H1 (cell line): ENCODE measurements at regions not wholly inside any gene's neighbourhood (a gene's known extent, or its start where the extent isn't known, plus 50 kb on each side); places are given as distances from the start of the nearest gene placed in this dataset.

Experiments
- CTCF ChIA-PET: fragments of 300-600 bp; sonication (Branson Sonifier 250); formaldehyde crosslinking; loops from one replicate; lab custom pipeline; 2021; ENCODE audit not compliant: partially characterized antibody; lab: Charles Lee
- POLR2A ChIA-PET: fragments of 300-600 bp; sonication (Branson Sonifier 250); formaldehyde crosslinking; loops from one replicate; lab custom pipeline; 2021; ENCODE audit warnings: inconsistent platforms; ENCODE audit not compliant: partially characterized antibody; lab: Charles Lee
- DNase-seq, 2 experiments: peaks; one replicate each; pipeline versions ENCODE4 v3.0.0 to v3.0.0-alpha.2; 2010 to 2022; ENCODE audit warnings: low spot score in 2 of 2, low read depth in 1 of 2, mixed read lengths in 1 of 2
- FAIRE-seq: peaks from 2 replicates; lab custom pipeline; 2011; peaks lifted over from hg19 to GRCh38; lab: Jason Lieb, UNC
- H2AFZ ChIP-seq: 2 replicates; pipeline ENCODE4 v1.8.1; 2012; ENCODE audit warnings: low read length, inconsistent platforms
- H2AK5ac ChIP-seq: 2 replicates; pipeline ENCODE4 v1.6.1; 2013; ENCODE audit warnings: low read depth, low read length
- H2BK120ac ChIP-seq: replicated peaks from 2 replicates; pipeline ENCODE3; 2013; ENCODE audit warnings: low read depth, low read length, inconsistent platforms
- H2BK12ac ChIP-seq: 2 replicates; pipeline ENCODE4 v1.6.1; 2013; ENCODE audit warnings: low read depth, low read length
- H2BK15ac ChIP-seq: 2 replicates; pipeline ENCODE4 v1.6.1; 2013; ENCODE audit warnings: low read length
- H2BK20ac ChIP-seq: 2 replicates; pipeline ENCODE4 v1.6.1; 2013; ENCODE audit warnings: low read length
- H2BK5ac ChIP-seq: 2 replicates; pipeline ENCODE4 v1.6.1; 2013; ENCODE audit warnings: low read depth, low read length
- H3K14ac ChIP-seq: 2 replicates; pipeline ENCODE4 v1.6.1; 2013; ENCODE audit warnings: inconsistent platforms; ENCODE audit not compliant: insufficient read length
- H3K18ac ChIP-seq: 2 replicates; pipeline ENCODE4 v1.6.1; 2013; ENCODE audit warnings: low read length; ENCODE audit errors: extremely low read depth
- H3K23ac ChIP-seq: 2 replicates; pipeline ENCODE4 v1.6.1; 2013; ENCODE audit warnings: inconsistent platforms; ENCODE audit not compliant: insufficient read length
- H3K23me2 ChIP-seq: 2 replicates; pipeline ENCODE4 v1.6.1; 2013; ENCODE audit warnings: low read depth, low read length
- H3K27ac ChIP-seq: 2 replicates; pipeline ENCODE4 v1.6.1; 2011; ENCODE audit warnings: low read depth, low read length, inconsistent platforms
- H3K27me3 ChIP-seq, 4 experiments: replicated peaks in 1 of 4; 1 replicate in 1 of 4; 2 replicates in 3 of 4; pipeline versions ENCODE4 v1.6.1 to v1.8.1; 2011 to 2013; ENCODE audit warnings: low read length in 3 of 4, mild to moderate bottlenecking in 3 of 4, inconsistent platforms in 2 of 4, mixed read lengths in 2 of 4, moderate library complexity in 1 of 4; ENCODE audit not compliant: control insufficient read depth in 3 of 4, insufficient read depth in 3 of 4; ENCODE audit errors: extremely low read depth in 1 of 4
- H3K36me3 ChIP-seq, 4 experiments: 2 replicates each; pipeline versions ENCODE4 v1.6.1 to v1.8.1; 2011 to 2013; ENCODE audit warnings: mild to moderate bottlenecking in 4 of 4, low read length in 3 of 4, moderate library complexity in 2 of 4, control low read depth in 1 of 4, inconsistent platforms in 1 of 4; ENCODE audit not compliant: insufficient read depth in 4 of 4, control insufficient read depth in 2 of 4
- H3K4ac ChIP-seq: replicated peaks from 2 replicates; pipeline ENCODE3; 2013; ENCODE audit warnings: low read length, low read depth, mixed read lengths, inconsistent platforms; ENCODE audit not compliant: insufficient read length
- H3K4me1 ChIP-seq, 4 experiments: replicated peaks in 1 of 4; 1 replicate in 1 of 4; 2 replicates in 3 of 4; pipeline versions ENCODE4 v1.6.1 to v1.8.1; 2011 to 2013; ENCODE audit warnings: low read length in 3 of 4, inconsistent platforms in 2 of 4, mixed read lengths in 1 of 4; ENCODE audit not compliant: insufficient read depth in 4 of 4, control insufficient read depth in 3 of 4
- H3K4me2 ChIP-seq, 2 experiments: 2 replicates each; pipeline versions ENCODE4 v1.6.1 to v1.8.1; 2011 to 2013; ENCODE audit warnings: low read depth in 2 of 2, low read length in 2 of 2, control low read depth in 1 of 2, inconsistent platforms in 1 of 2, mild to moderate bottlenecking in 1 of 2; ENCODE audit not compliant: insufficient read depth in 1 of 2
- H3K4me3 ChIP-seq, 4 experiments: fragments of 200-600, 300-600 bp in 1 of 4; sonication (generic), shearing (Covaris generic), sonication (Bioruptor Twin) in 1 of 4; 2 replicates each; pipeline versions ENCODE4 v1.5.1 to v1.8.1; 2011 to 2016; ENCODE audit warnings: low read length in 4 of 4, low read depth in 3 of 4, control low read depth in 2 of 4, inconsistent platforms in 2 of 4, mild to moderate bottlenecking in 2 of 4, mixed read lengths in 1 of 4, moderate library complexity in 1 of 4; ENCODE audit not compliant: insufficient read depth in 2 of 4; ENCODE audit errors: extremely low read depth in 1 of 4
- H3K56ac ChIP-seq: replicated peaks from 2 replicates; pipeline ENCODE3; 2013; ENCODE audit warnings: low read depth, mild to moderate bottlenecking, mixed read lengths, low read length, inconsistent platforms; ENCODE audit not compliant: insufficient read length
- H3K79me1 ChIP-seq: 2 replicates; pipeline ENCODE4 v1.6.1; 2013; ENCODE audit warnings: low read depth, low read length, control low read depth
- H3K79me2 ChIP-seq, 2 experiments: 2 replicates each; pipeline versions ENCODE4 v1.6.1 to v1.8.1; 2012 to 2013; ENCODE audit warnings: low read length in 2 of 2, mild to moderate bottlenecking in 2 of 2, inconsistent platforms in 1 of 2; ENCODE audit not compliant: insufficient read depth in 2 of 2, control insufficient read depth in 1 of 2
- H3K9ac ChIP-seq, 4 experiments: replicated peaks in 1 of 4; 1 replicate in 1 of 4; 2 replicates in 3 of 4; pipeline versions ENCODE4 v1.6.1 to v1.8.1; 2011 to 2013; ENCODE audit warnings: low read depth in 3 of 4, low read length in 3 of 4, control low read depth in 2 of 4, mild to moderate bottlenecking in 2 of 4, moderate library complexity in 2 of 4, inconsistent platforms in 1 of 4; ENCODE audit errors: extremely low read depth in 1 of 4
- H3K9me3 ChIP-seq, 2 experiments: 2 replicates each; pipeline versions ENCODE4 v1.6.1 to v1.8.1; 2012 to 2013; ENCODE audit warnings: mild to moderate bottlenecking in 2 of 2, moderate library complexity in 2 of 2, control low read depth in 1 of 2, inconsistent platforms in 1 of 2, low read depth in 1 of 2, low read length in 1 of 2, mixed read lengths in 1 of 2; ENCODE audit not compliant: insufficient read depth in 2 of 2
- H4K20me1 ChIP-seq, 2 experiments: replicated peaks in 1 of 2; 2 replicates each; pipeline versions ENCODE3 to v1.8.1; 2011 to 2013; ENCODE audit warnings: inconsistent platforms in 2 of 2, low read length in 2 of 2, mild to moderate bottlenecking in 1 of 2; ENCODE audit not compliant: insufficient read depth in 2 of 2, control insufficient read depth in 1 of 2
- H4K5ac ChIP-seq: 2 replicates; pipeline ENCODE4 v1.6.1; 2013; ENCODE audit warnings: low read length, low read depth, mixed read lengths, inconsistent platforms; ENCODE audit not compliant: insufficient read length
- H4K8ac ChIP-seq: 2 replicates; pipeline ENCODE4 v1.8.0; 2013; ENCODE audit warnings: mild to moderate bottlenecking, moderate library complexity, low read length, inconsistent platforms; ENCODE audit not compliant: insufficient read depth; ENCODE audit errors: extremely low read depth
- H4K91ac ChIP-seq: replicated peaks from 2 replicates; pipeline ENCODE3; 2013; ENCODE audit warnings: low read length, mixed read lengths, inconsistent platforms; ENCODE audit not compliant: insufficient read length
- CREB1 ChIP-seq: IDR thresholded peaks from 2 replicates; pipeline ENCODE4 v1.6.1; 2012; ENCODE audit warnings: inconsistent platforms
- CTBP2 ChIP-seq: IDR thresholded peaks from 2 replicates; pipeline ENCODE4 v1.7.0; 2011; ENCODE audit warnings: borderline replicate concordance, mild to moderate bottlenecking, moderate library complexity, mixed read lengths, low read length; ENCODE audit not compliant: insufficient read depth, insufficient read length
- RAD21 ChIP-seq, 2 experiments: IDR thresholded peaks in 1 of 2; conservative IDR thresholded peaks in 1 of 2; 2 replicates each; pipeline ENCODE4 v1.6.1; 2011; ENCODE audit warnings: low read depth in 2 of 2, low read length in 2 of 2, improper control_type of control experiment in 1 of 2, inconsistent platforms in 1 of 2, mild to moderate bottlenecking in 1 of 2, moderate library complexity in 1 of 2
- SP1 ChIP-seq: IDR thresholded peaks from 2 replicates; pipeline ENCODE4 v1.6.1; 2011; ENCODE audit warnings: low read depth, low read length
- SRF ChIP-seq: IDR thresholded peaks from 2 replicates; pipeline ENCODE4 v1.6.1; 2011; ENCODE audit warnings: mild to moderate bottlenecking, low read depth, low read length, moderate library complexity
- WGBS, 2 experiments: shearing (Covaris generic) in 1 of 2; methylation state at CpG; one replicate each; pipeline versions ENCODE4 v1.1.6 to v1.1.7; 2013 to 2015; ENCODE audit warnings: low lambda C conversion rate in 2 of 2, mixed read lengths in 2 of 2, inconsistent platforms in 1 of 2, low coverage in 1 of 2, missing lambda C conversion rate in 1 of 2; ENCODE audit not compliant: insufficient replicate concordance in 2 of 2, insufficient coverage in 1 of 2, insufficient read length in 1 of 2; ENCODE audit errors: extremely low coverage in 1 of 2, missing lambda C conversion rate in 1 of 2; 5-methylcytosine and 5-hydroxymethylcytosine counted together
- TF ChIP-seq, protein P1 (sequence below), 3 experiments: IDR thresholded peaks; 1 replicate in 2 of 3; 2 replicates in 1 of 3; pipeline versions ENCODE4 v1.5.1 to v1.6.1; 2011; ENCODE audit warnings: low read length in 3 of 3, mild to moderate bottlenecking in 3 of 3, inconsistent platforms in 2 of 3, low read depth in 1 of 3, moderate library complexity in 1 of 3; ENCODE audit not compliant: insufficient read depth in 1 of 3; ENCODE audit errors: control extremely low read depth in 1 of 3

DNA sequence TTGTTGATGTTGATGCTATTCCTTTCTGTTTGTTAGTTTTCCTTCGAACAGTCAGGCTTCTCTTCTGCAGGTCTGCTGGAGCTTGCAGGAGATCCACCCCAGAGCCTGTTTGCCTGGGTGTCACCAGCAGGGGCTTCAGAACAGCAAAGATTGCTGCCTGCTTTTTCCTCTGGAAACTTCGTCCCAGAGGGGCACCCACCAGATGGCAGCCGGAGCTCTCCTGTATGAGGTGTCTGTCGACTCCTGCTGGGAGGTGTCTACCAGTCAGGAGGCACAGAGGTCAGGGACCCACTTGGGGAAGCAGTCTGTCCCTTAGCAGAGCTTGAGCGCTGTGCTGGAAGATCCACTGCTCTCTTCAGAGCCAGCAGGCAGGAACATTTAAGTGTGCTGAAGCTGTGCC lies 303.2 kb downstream of the ZIC1 start:
- TF ChIP-seq, protein P1, sequence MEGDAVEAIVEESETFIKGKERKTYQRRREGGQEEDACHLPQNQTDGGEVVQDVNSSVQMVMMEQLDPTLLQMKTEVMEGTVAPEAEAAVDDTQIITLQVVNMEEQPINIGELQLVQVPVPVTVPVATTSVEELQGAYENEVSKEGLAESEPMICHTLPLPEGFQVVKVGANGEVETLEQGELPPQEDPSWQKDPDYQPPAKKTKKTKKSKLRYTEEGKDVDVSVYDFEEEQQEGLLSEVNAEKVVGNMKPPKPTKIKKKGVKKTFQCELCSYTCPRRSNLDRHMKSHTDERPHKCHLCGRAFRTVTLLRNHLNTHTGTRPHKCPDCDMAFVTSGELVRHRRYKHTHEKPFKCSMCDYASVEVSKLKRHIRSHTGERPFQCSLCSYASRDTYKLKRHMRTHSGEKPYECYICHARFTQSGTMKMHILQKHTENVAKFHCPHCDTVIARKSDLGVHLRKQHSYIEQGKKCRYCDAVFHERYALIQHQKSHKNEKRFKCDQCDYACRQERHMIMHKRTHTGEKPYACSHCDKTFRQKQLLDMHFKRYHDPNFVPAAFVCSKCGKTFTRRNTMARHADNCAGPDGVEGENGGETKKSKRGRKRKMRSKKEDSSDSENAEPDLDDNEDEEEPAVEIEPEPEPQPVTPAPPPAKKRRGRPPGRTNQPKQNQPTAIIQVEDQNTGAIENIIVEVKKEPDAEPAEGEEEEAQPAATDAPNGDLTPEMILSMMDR (IDR thresholded peaks at IDR 0.05; ENCODE audit: control extremely low read depth in 1 of 3, insufficient read depth in 1 of 3, low read depth in 1 of 3, low read length in 3 of 3): peak; percentile 6 to 32 (median 8); a peak in 3 of 4 replicates
- TF ChIP-seq RAD21 (IDR thresholded peaks at IDR 0.05 in 1 of 2, conservative IDR thresholded peaks at IDR 0.05 in 1 of 2; ENCODE audit: low read depth in 2 of 2, low read length in 2 of 2) (peak in 1 of 2 experiments; percentile 43; a peak in 2 of 4 replicates), CREB1 (no peak), SP1 (no peak), CTBP2 (no peak), SRF (no peak)
- Histone ChIP-seq H2AK5ac (no peak overlapping the region), H4K20me1 (no peaks in the 10 kb centered on the region), H2BK5ac (no peak overlapping the region), H3K18ac (no peak overlapping the region), H3K4me2 (no peak overlapping the region), H3K27me3 (no peaks in the 10 kb centered on the region), H4K5ac (no peak overlapping the region), H2BK120ac (no peak overlapping the region), H3K79me1 (no peaks in the 10 kb centered on the region), H3K4me1 (no peaks in the 10 kb centered on the region), H3K36me3 (no peaks in the 10 kb centered on the region), H3K9ac (no peak overlapping the region), H2AFZ (no peak overlapping the region), H4K8ac (no peak overlapping the region), H3K79me2 (no peaks in the 10 kb centered on the region), H3K14ac (no peak overlapping the region), H3K23ac (no peak overlapping the region), H3K4me3 (no peak overlapping the region), H3K56ac (no peak overlapping the region), H2BK12ac (no peak overlapping the region), H3K23me2 (no peaks in the 10 kb centered on the region), H2BK20ac (no peak overlapping the region), H3K27ac (no peak overlapping the region), H4K91ac (no peak overlapping the region), H3K9me3 (no peaks in the 10 kb centered on the region), H3K4ac (no peak overlapping the region), H2BK15ac (no peak overlapping the region)
- FAIRE-seq (no peak), DNase-seq (no peak)
- POLR2A ChIA-PET: no interaction called here
- CTCF ChIA-PET: interaction anchor here (0.7 to 1.7 kb wide), 6 partner anchors 10 to 451 kb away, joined by 3 to 5 read pairs (median 3); no protein-coding TSS in a partner anchor
- WGBS, 2 experiments: 96% methylated on average over 5 of the region's 5 CpGs; no CpG with 5 or more reads in 1 of the 2 experiments
